Skeletal muscle cell (primary cell): ENCODE measurements at regions not wholly inside any gene's neighbourhood (a gene's known extent, or its start where the extent isn't known, plus 50 kb on each side); places are given as distances from the start of the nearest gene placed in this dataset.
"Not testable (repeated sequence)": the region's sequence is repeated elsewhere in the genome, so short reads cannot be mapped to it uniquely, and the experiment has no call there.

Experiments
- DNase-seq: peaks from one replicate; pipeline ENCODE4 v3.0.0-alpha.2; 2010; ENCODE audit warnings: low read depth
- H3K4me3 ChIP-seq: 2 replicates; pipeline ENCODE4 v1.5.1; 2011; ENCODE audit warnings: low read depth, mild to moderate bottlenecking, control low read depth, low read length, moderate library complexity

- DNase-seq = no peak
- no peak overlapping the region for H3K4me3 ChIP-seq
Observed at GRCh38 chr13:76829572-76830327, 56.5 kb downstream of the KCTD12 start.

GRCh38 chr13:76828316-76828741, 57.9 kb downstream of the KCTD12 start:
- no peak overlapping the region for H3K4me3 ChIP-seq
- DNase-seq = no peak

GRCh38 chr13:76826527-76826926, 59.7 kb downstream of the KCTD12 start:
- no peak for DNase-seq
- H3K4me3 ChIP-seq = no peak overlapping the region

- no peak for DNase-seq
- H3K4me3 ChIP-seq = no peak overlapping the region
Observed at GRCh38 chr13:76825430-76825829, 60.8 kb downstream of the KCTD12 start.

GRCh38 chr13:76823969-76824368, 62.2 kb downstream of the KCTD12 start:
- H3K4me3 ChIP-seq = no peak overlapping the region
- no peak for DNase-seq

- DNase-seq = no peak
- H3K4me3 ChIP-seq = no peak overlapping the region
Observed at GRCh38 chr13:76822698-76823267, 63.4 kb downstream of the KCTD12 start.

GRCh38 chr13:76821222-76821621, 65.0 kb downstream of the KCTD12 start:
- DNase-seq, H3K4me3 ChIP-seq: not testable (repeated sequence)

GRCh38 chr13:76820759-76821158, 65.4 kb downstream of the KCTD12 start:
- H3K4me3 ChIP-seq = no peak overlapping the region
- no peak for DNase-seq

- H3K4me3 ChIP-seq = no peak overlapping the region
- no peak for DNase-seq
Observed at GRCh38 chr13:76816394-76816793, 69.8 kb downstream of the KCTD12 start.

GRCh38 chr13:76815344-76815743, 70.9 kb downstream of the KCTD12 start:
- H3K4me3 ChIP-seq = no peak overlapping the region
- DNase-seq = no peak

- no peak for DNase-seq
- no peak overlapping the region for H3K4me3 ChIP-seq
Observed at GRCh38 chr13:76813891-76814290, 72.3 kb downstream of the KCTD12 start.

- DNase-seq = no peak
- H3K4me3 ChIP-seq = no peak overlapping the region
Observed at GRCh38 chr13:76813000-76813691, 73.1 kb downstream of the KCTD12 start.

GRCh38 chr13:76812206-76812897, 73.9 kb downstream of the KCTD12 start:
- DNase-seq = no peak
- H3K4me3 ChIP-seq = no peak overlapping the region

- no peak for DNase-seq
Observed at GRCh38 chr13:76809389-76809788, 76.8 kb downstream of the KCTD12 start.

GRCh38 chr13:76808927-76809326, 77.3 kb downstream of the KCTD12 start:
- no peak for DNase-seq
- H3K4me3 ChIP-seq = no peak overlapping the region

More at GRCh38 chr13:76809389-76809788, 76.8 kb downstream of the KCTD12 start:
- H3K4me3 ChIP-seq = no peak overlapping the region

GRCh38 chr13:76804801-76805200, 81.4 kb downstream of the KCTD12 start:
- no peak for DNase-seq
- H3K4me3 ChIP-seq = no peak overlapping the region

- H3K4me3 ChIP-seq = no peak overlapping the region
- DNase-seq = no peak
Observed at GRCh38 chr13:76803831-76804230, 82.4 kb downstream of the KCTD12 start.

- DNase-seq = no peak
- no peak overlapping the region for H3K4me3 ChIP-seq
Observed at GRCh38 chr13:76800943-76801342, 85.3 kb downstream of the KCTD12 start.

GRCh38 chr13:76799696-76800095, 86.5 kb downstream of the KCTD12 start:
- no peak overlapping the region for H3K4me3 ChIP-seq
- no peak for DNase-seq

GRCh38 chr13:76798037-76798436, 88.2 kb downstream of the KCTD12 start:
- DNase-seq = no peak

More at GRCh38 chr13:76798037-76798436, 88.2 kb downstream of the KCTD12 start:
- H3K4me3 ChIP-seq = no peak overlapping the region
